Body of pancreas (tissue), 4 donors: ENCODE measurements at regions not wholly inside any gene's neighbourhood (a gene's known extent, or its start where the extent isn't known, plus 50 kb on each side); places are given as distances from the start of the nearest gene placed in this dataset.
A peak's percentile ranks its signal among the peaks of the same experiment; 100 is the strongest.

ENCODE experiments used
- ATAC-seq: fragments of 150-250 bp; one replicate; pipeline ENCODE4 v1.9.1; 2016
- DNase-seq, 4 donors: peaks; one replicate each; pipeline ENCODE4 v3.0.0-alpha.2; 2019
- H3K27ac ChIP-seq, 4 donors: fragments of 200-600 bp; sonication (generic); 1 replicate in 3 of 4; 2 replicates in 1 of 4; pipeline versions ENCODE4 v1.5.1 to v1.6.1; 2016 to 2019; ENCODE audit warnings: mild to moderate bottlenecking in 1 of 4, mixed read lengths in 1 of 4, moderate library complexity in 1 of 4
- H3K27me3 ChIP-seq, 2 donors: fragments of 200-600 bp; sonication (generic); one replicate each; pipeline ENCODE4 v1.6.0; 2016; ENCODE audit warnings: mild to moderate bottlenecking in 1 of 2
- H3K36me3 ChIP-seq, 2 donors: fragments of 200-600 bp; sonication (generic); replicated peaks in 1 of 2; 2 replicates each; pipeline ENCODE4 v1.5.1; 2016; ENCODE audit warnings: low read depth in 2 of 2; ENCODE audit not compliant: insufficient read depth in 1 of 2
- H3K4me1 ChIP-seq: fragments of 200-600 bp; sonication (generic); one replicate; pipeline ENCODE4 v1.6.0; 2016
- H3K4me3 ChIP-seq, 2 donors: fragments of 200-600 bp; sonication (generic); 1 replicate in 1 of 2; 2 replicates in 1 of 2; pipeline ENCODE4 v1.5.1; 2016 to 2019
- H3K9me3 ChIP-seq, 3 donors: fragments of 200-600 bp; sonication (generic); 1 replicate in 2 of 3; 2 replicates in 1 of 3; pipeline ENCODE4 v1.5.1; 2016
- CTCF ChIP-seq, 7 experiments: fragments of 450-650 bp in 4 of 7; fragments of 200-600 bp in 3 of 7; sonication (generic) in 3 of 7; IDR thresholded peaks; one replicate each; pipeline ENCODE4 v1.5.1; 2016 to 2019; ENCODE audit warnings: antibody characterized with exemption in 7 of 7
- POLR2A ChIP-seq, 3 donors: fragments of 450-650 bp; IDR thresholded peaks; one replicate each; pipeline ENCODE4 v1.6.1; 2016; ENCODE audit warnings: antibody characterized with exemption in 3 of 3, mild to moderate bottlenecking in 2 of 3
- WGBS, 2 donors: methylation state at CpG; one replicate each; pipeline ENCODE4 v1.1.5; 2017; 5-methylcytosine and 5-hydroxymethylcytosine counted together
- intact Hi-C: fragments of 100-400 bp; cut with DNase I; formaldehyde crosslinking; loops from one replicate; pipeline ENCODE4 v1.15.1; 2023

- H3K4me3 ChIP-seq = no peak overlapping the region
- no peaks in the 10 kb centered on the region for H3K36me3 ChIP-seq
- DNase-seq (no peak), ATAC-seq (no peak)
- no peaks in the 10 kb centered on the region for H3K27me3 ChIP-seq
- peaks cover 17% of the 10 kb centered on the region for H3K4me1 ChIP-seq
- WGBS, 2 donors = 69 to 76% methylated on average over 4 of the region's 4 CpGs
- H3K27ac ChIP-seq = no peak overlapping the region
- no peaks in the 10 kb centered on the region for H3K9me3 ChIP-seq
- no peak for TF ChIP-seq POLR2A (IDR thresholded peaks at IDR 0.05)
- intact Hi-C loops = no loop called here
Observed at GRCh38 chr14:55744321-55744720, 164.3 kb downstream of the KTN1 start.

GRCh38 chr14:55745906-55746305, 165.9 kb downstream of the KTN1 start:
- H3K4me3 ChIP-seq = no peak overlapping the region
- no peaks in the 10 kb centered on the region for H3K27me3 ChIP-seq
- H3K4me1 ChIP-seq = peaks cover 12% of the 10 kb centered on the region
- H3K9me3 ChIP-seq = no peaks in the 10 kb centered on the region
- TF ChIP-seq POLR2A (IDR thresholded peaks at IDR 0.05) (no peak), CTCF (IDR thresholded peaks at IDR 0.05) (no peak)
- no peak for ATAC-seq
- no peak overlapping the region for H3K27ac ChIP-seq
- no peaks in the 10 kb centered on the region for H3K36me3 ChIP-seq
- no peak for DNase-seq
- intact Hi-C loops = no loop called here
- 74 to 90% methylated on average over 7 of the region's 7 CpGs for WGBS, 2 donors

GRCh38 chr14:55746558-55746957, 166.6 kb downstream of the KTN1 start:
- no peak overlapping the region for H3K27ac ChIP-seq
- TF ChIP-seq CTCF (IDR thresholded peaks at IDR 0.05) = no peak
- DNase-seq (no peak), ATAC-seq (no peak)
- H3K4me1 ChIP-seq = peaks cover 10% of the 10 kb centered on the region
- H3K27me3 ChIP-seq = no peaks in the 10 kb centered on the region
- no peaks in the 10 kb centered on the region for H3K9me3 ChIP-seq
- H3K4me3 ChIP-seq = no peak overlapping the region
- intact Hi-C loops = no loop called here
- WGBS, 2 donors = 86 to 89% methylated on average over 2 of the region's 2 CpGs
- H3K36me3 ChIP-seq = no peaks in the 10 kb centered on the region

- Histone ChIP-seq H3K4me1 (peaks cover 8% of the 10 kb centered on the region), H3K4me3 (no peak overlapping the region), H3K27me3 (no peaks in the 10 kb centered on the region), H3K27ac (no peak overlapping the region), H3K9me3 (no peaks in the 10 kb centered on the region), H3K36me3 (no peaks in the 10 kb centered on the region)
- WGBS, 2 donors = 87 to 91% methylated on average over 6 of the region's 6 CpGs
- intact Hi-C loops = no loop called here
- ATAC-seq (no peak), DNase-seq (no peak)
- TF ChIP-seq POLR2A (IDR thresholded peaks at IDR 0.05) (no peak), CTCF (IDR thresholded peaks at IDR 0.05) (no peak)
Observed at GRCh38 chr14:55747186-55747585, 167.2 kb downstream of the KTN1 start.

- TF ChIP-seq CTCF (IDR thresholded peaks at IDR 0.05) = no peak
- TF ChIP-seq POLR2A (IDR thresholded peaks at IDR 0.05) = no peak
- ATAC-seq (peak; percentile 74), DNase-seq (peak in 3 of 4 donors; percentile 21 to 47 (median 22))
- peak overlapping the region; percentile 9 to 74 (median 62) for H3K27ac ChIP-seq
- H3K4me3 ChIP-seq = no peak overlapping the region
- intact Hi-C loops = no loop called here
- H3K27me3 ChIP-seq = no peaks in the 10 kb centered on the region
- 58 to 78% methylated on average over 1 of the region's 1 CpG for WGBS, 2 donors
- peaks cover 18% of the 10 kb centered on the region for H3K4me1 ChIP-seq
- H3K36me3 ChIP-seq = no peaks in the 10 kb centered on the region
- no peaks in the 10 kb centered on the region for H3K9me3 ChIP-seq
Observed at GRCh38 chr14:55749201-55749812, 169.3 kb downstream of the KTN1 start.
